CD8-positive, alpha-beta memory T cell (primary cell): ENCODE measurements at regions not wholly inside any gene's neighbourhood (a gene's known extent, or its start where the extent isn't known, plus 50 kb on each side); places are given as distances from the start of the nearest gene placed in this dataset.
"Not testable (repeated sequence)": the region's sequence is repeated elsewhere in the genome, so short reads cannot be mapped to it uniquely, and the experiment has no call there.

Experiments
- CTCF ChIA-PET: fragments of 350-600 bp; sonication (Branson Sonifier 250); formaldehyde crosslinking; loops from one replicate; lab custom pipeline; 2021; ENCODE audit warnings: antibody characterized with exemption; lab: Charles Lee
- POLR2A ChIA-PET: fragments of 350-600 bp; sonication (Branson Sonifier 250); formaldehyde crosslinking; loops from one replicate; lab custom pipeline; 2021; ENCODE audit warnings: antibody characterized with exemption; lab: Charles Lee
- DNase-seq, 5 donors: peaks; one replicate each; pipeline versions ENCODE4 v3.0.0 to v3.0.0-alpha.2; 2020 to 2022; ENCODE audit warnings: mixed read lengths in 1 of 5
- H3K27ac ChIP-seq: one replicate; pipeline ENCODE4 v1.7.0; 2013; ENCODE audit warnings: low read depth, mild to moderate bottlenecking, low read length, moderate library complexity
- H3K27me3 ChIP-seq: 2 replicates; pipeline ENCODE4 v1.7.0; 2013; ENCODE audit warnings: low read length, mild to moderate bottlenecking; ENCODE audit not compliant: insufficient read depth, poor library complexity, severe bottlenecking
- H3K36me3 ChIP-seq: 2 replicates; pipeline ENCODE4 v1.7.0; 2013; ENCODE audit warnings: mild to moderate bottlenecking, low read length, moderate library complexity; ENCODE audit not compliant: insufficient read depth
- H3K4me1 ChIP-seq: 2 replicates; pipeline ENCODE4 v1.7.0; 2013; ENCODE audit warnings: mild to moderate bottlenecking, low read length, moderate library complexity; ENCODE audit not compliant: insufficient read depth
- H3K4me3 ChIP-seq: 2 replicates; pipeline ENCODE4 v1.7.0; 2013; ENCODE audit warnings: mild to moderate bottlenecking, low read length
- H3K9me3 ChIP-seq: 2 replicates; pipeline ENCODE4 v1.7.0; 2013; ENCODE audit warnings: mild to moderate bottlenecking, low read length
- H3K27ac Mint-ChIP-seq, 8 donors: one replicate each; pipeline ENCODE4 v1.8.0; 2020 to 2021; ENCODE audit warnings: mixed read lengths in 8 of 8, mild to moderate bottlenecking in 6 of 8, inconsistent platforms in 3 of 8, moderate library complexity in 3 of 8
- H3K27me3 Mint-ChIP-seq, 2 donors: one replicate each; pipeline ENCODE4 v1.8.0; 2020 to 2021; ENCODE audit warnings: mixed read lengths in 2 of 2, mild to moderate bottlenecking in 1 of 2, moderate library complexity in 1 of 2
- H3K36me3 Mint-ChIP-seq, 3 donors: one replicate each; pipeline ENCODE4 v1.8.0; 2020 to 2021; ENCODE audit warnings: mixed read lengths in 3 of 3, inconsistent platforms in 1 of 3, mild to moderate bottlenecking in 1 of 3
- H3K4me1 Mint-ChIP-seq, 3 donors: one replicate each; pipeline ENCODE4 v1.8.0; 2020 to 2021; ENCODE audit warnings: mixed read lengths in 3 of 3, inconsistent platforms in 1 of 3, mild to moderate bottlenecking in 1 of 3
- H3K4me3 Mint-ChIP-seq, 7 donors: one replicate each; pipeline ENCODE4 v1.8.0; 2020 to 2021; ENCODE audit warnings: mixed read lengths in 7 of 7, mild to moderate bottlenecking in 6 of 7, moderate library complexity in 4 of 7, inconsistent platforms in 2 of 7
- H3K9me3 Mint-ChIP-seq, 5 donors: one replicate each; pipeline ENCODE4 v1.8.0; 2020 to 2022; ENCODE audit warnings: mixed read lengths in 5 of 5, mild to moderate bottlenecking in 3 of 5, moderate library complexity in 2 of 5, inconsistent platforms in 1 of 5

DNA sequence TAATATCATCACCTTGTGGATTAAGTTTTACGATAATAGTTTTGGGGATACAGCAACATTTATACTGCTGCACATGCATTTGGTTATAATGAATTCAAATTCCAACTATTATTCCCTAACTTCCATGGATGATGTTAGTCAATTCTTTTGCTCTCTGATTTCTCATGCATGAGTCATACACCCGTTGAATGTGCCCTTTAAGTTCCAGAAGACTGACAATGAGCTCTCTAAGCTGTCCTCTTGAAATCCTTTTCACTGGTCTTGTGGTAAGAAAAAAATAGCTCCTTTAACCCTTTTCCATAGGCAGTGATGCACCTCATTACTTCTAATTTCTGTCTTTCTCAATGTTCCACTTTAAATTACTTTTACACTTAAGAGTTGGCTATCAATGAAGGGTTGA lies 1095.2 kb upstream of the POU3F4 start:
- H3K27me3 Mint-ChIP-seq: peaks cover 0 to 5% of the 10 kb centered on the region in 2 donors
- no peaks in the 10 kb centered on the region for H3K4me1 Mint-ChIP-seq
- Histone ChIP-seq H3K4me1 (no peaks in the 10 kb centered on the region), H3K27me3 (no peaks in the 10 kb centered on the region), H3K9me3 (no peaks in the 10 kb centered on the region), H3K4me3 (no peak overlapping the region), H3K27ac (no peak overlapping the region), H3K36me3 (no peaks in the 10 kb centered on the region)
- DNase-seq: no peak
- H3K9me3 Mint-ChIP-seq: peaks cover 0 to 2% (median 0%) of the 10 kb centered on the region in 5 donors
- no peak overlapping the region for H3K4me3 Mint-ChIP-seq
- CTCF ChIA-PET: no interaction called here
- POLR2A ChIA-PET: interaction anchor here (0.5 kb wide), 1 partner anchor 1163 kb away, joined by 4 read pairs; no protein-coding TSS in a partner anchor
- H3K36me3 Mint-ChIP-seq: no peaks in the 10 kb centered on the region
- no peak overlapping the region for H3K27ac Mint-ChIP-seq

DNA sequence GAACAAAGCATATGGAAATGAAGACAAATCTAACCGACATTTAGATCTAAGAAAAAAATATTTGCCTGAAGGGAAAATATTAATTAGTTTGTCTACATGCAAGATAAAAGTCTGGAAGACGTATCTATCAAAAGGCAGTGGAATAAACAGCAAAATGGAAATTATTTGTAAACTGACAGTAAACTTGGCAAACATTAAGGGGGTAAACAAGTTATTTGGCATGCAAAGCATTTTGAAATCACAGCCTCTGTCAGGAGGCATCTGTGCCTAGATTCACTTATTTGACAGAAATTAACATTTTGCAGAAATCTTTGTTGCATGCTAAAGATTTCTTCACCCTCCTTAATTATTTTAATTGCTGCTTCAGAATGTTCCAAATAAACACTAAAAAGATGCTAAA lies 1065.8 kb upstream of the POU3F4 start:
- H3K27me3 Mint-ChIP-seq: peaks cover 0 to 4% of the 10 kb centered on the region in 2 donors
- no peak overlapping the region for H3K4me3 Mint-ChIP-seq
- H3K9me3 Mint-ChIP-seq: no peaks in the 10 kb centered on the region
- H3K9me3 ChIP-seq: no peaks in the 10 kb centered on the region
- no peak overlapping the region for H3K4me3 ChIP-seq
- ChIA-PET POLR2A (no interaction called here), CTCF (no interaction called here)
- no peak overlapping the region for H3K27ac Mint-ChIP-seq
- no peaks in the 10 kb centered on the region for H3K27me3 ChIP-seq
- no peaks in the 10 kb centered on the region for H3K4me1 ChIP-seq
- H3K27ac ChIP-seq: no peak overlapping the region
- DNase-seq: no peak
- no peaks in the 10 kb centered on the region for H3K4me1 Mint-ChIP-seq
- no peaks in the 10 kb centered on the region for H3K36me3 ChIP-seq
- H3K36me3 Mint-ChIP-seq: no peaks in the 10 kb centered on the region

DNA sequence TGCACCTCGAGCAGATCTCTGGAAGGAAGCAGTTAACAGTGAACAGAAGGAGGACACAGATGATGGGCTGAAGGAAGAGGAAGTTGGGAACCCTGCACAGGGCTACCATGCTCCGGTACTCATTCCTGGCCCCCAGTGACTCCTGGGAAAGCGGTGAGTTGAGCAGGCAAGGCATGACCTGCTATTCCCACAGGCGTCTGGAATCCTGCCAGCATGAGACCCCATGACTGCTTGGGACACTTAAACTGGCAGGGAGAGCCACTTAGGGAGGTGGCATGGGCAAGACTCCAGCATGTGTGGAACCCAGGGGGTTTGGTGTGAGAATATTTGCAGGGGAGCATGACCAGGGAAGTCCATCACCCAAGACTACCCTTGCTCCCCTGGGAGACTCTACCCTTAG lies 1056.4 kb upstream of the POU3F4 start:
- Mint-ChIP-seq H3K27me3 (no peaks in the 10 kb centered on the region), H3K4me3 (no peak overlapping the region), H3K27ac (no peak overlapping the region), H3K36me3 (no peaks in the 10 kb centered on the region), H3K9me3 (peaks cover 0 to 7% (median 0%) of the 10 kb centered on the region in 5 donors), H3K4me1 (no peaks in the 10 kb centered on the region)
- no peak for DNase-seq
- H3K4me1 ChIP-seq: no peaks in the 10 kb centered on the region
- CTCF ChIA-PET: no interaction called here
- H3K27ac ChIP-seq: no peak overlapping the region
- no peak overlapping the region for H3K4me3 ChIP-seq
- no peaks in the 10 kb centered on the region for H3K9me3 ChIP-seq
- no peaks in the 10 kb centered on the region for H3K36me3 ChIP-seq
- H3K27me3 ChIP-seq: no peaks in the 10 kb centered on the region
- POLR2A ChIA-PET: no interaction called here

DNA sequence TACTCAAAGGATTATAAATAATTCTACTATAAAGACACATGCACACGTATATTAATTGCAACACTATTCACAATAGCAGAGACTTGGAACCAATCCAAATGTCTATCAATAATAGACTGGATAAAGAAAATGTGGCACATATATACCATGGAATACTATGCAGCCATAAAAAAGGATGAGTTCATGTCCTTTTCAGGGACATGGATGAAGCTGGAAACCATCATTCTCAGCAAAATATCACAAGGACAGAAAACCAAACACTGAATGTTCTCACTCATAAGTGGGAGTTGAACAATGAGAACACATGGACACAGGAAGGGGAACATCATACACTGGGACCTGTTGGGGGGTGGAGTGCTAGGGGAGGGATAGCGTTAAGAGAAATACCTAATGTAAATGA lies 1052.2 kb upstream of the POU3F4 start:
- H3K27me3 ChIP-seq, H3K27ac Mint-ChIP-seq, H3K36me3 Mint-ChIP-seq, H3K4me3 ChIP-seq, H3K9me3 Mint-ChIP-seq, H3K27ac ChIP-seq, H3K4me1 ChIP-seq, H3K4me3 Mint-ChIP-seq, CTCF ChIA-PET, POLR2A ChIA-PET, H3K36me3 ChIP-seq, H3K27me3 Mint-ChIP-seq, H3K4me1 Mint-ChIP-seq, H3K9me3 ChIP-seq, DNase-seq: not testable (repeated sequence)

DNA sequence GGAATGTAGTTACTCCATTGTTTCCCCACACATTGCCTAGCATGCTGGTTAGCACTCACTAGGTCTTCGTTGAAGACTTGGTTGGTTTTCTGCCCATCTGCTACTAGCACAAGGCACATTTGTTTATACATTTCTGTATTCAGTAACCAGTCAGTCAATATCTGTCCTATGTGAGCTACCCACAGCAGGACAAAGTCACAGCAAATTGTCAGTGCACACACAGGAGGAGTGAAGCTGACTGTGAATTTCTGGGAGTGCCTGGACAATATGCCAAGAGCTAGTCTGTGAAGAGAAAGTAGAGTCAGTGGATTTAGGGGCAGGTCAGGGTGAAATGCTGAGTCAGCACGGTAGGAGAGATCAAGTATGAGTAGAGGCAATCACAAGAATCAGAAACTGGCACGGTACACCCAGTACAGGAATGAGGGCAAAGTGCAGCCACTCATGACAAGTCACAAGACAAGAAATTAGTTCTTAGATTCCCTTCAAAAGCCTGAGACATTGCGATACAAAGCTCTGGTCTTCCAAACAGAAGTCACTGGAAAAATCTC lies 1049.8 kb upstream of the POU3F4 start:
- Histone ChIP-seq H3K27ac (no peak overlapping the region), H3K36me3 (no peaks in the 10 kb centered on the region), H3K27me3 (no peaks in the 10 kb centered on the region), H3K9me3 (no peaks in the 10 kb centered on the region), H3K4me3 (no peak overlapping the region), H3K4me1 (no peaks in the 10 kb centered on the region)
- Mint-ChIP-seq H3K27me3 (no peaks in the 10 kb centered on the region), H3K4me3 (no peak overlapping the region), H3K36me3 (no peaks in the 10 kb centered on the region), H3K9me3 (peaks cover 0 to 7% (median 0%) of the 10 kb centered on the region in 5 donors), H3K27ac (no peak overlapping the region), H3K4me1 (no peaks in the 10 kb centered on the region)
- ChIA-PET POLR2A (no interaction called here), CTCF (no interaction called here)
- no peak for DNase-seq

DNA sequence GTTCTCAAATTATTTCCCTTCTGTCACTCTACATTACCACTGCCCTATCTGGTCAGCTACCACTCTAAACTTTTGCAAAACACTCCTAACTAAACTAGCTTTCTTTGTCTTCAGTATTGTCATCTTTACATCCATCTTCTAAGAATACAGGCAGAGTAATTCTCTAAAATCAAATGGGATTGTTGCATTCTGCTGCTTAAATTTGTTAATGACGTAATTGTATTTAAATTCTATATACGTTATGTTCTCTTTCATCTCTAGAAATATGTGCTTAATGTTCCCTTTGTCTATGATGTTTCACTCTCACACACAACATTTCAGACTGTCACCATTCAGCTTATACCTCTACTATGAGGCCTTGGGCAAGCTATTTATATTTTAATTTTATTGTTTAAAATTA lies 1041.1 kb upstream of the POU3F4 start:
- POLR2A ChIA-PET: no interaction called here

More for the DNA sequence above, 1041.1 kb upstream of the POU3F4 start:
- no peak overlapping the region for H3K4me3 Mint-ChIP-seq
- Histone ChIP-seq H3K4me3 (no peak overlapping the region), H3K27ac (no peak overlapping the region), H3K27me3 (no peaks in the 10 kb centered on the region), H3K36me3 (no peaks in the 10 kb centered on the region), H3K9me3 (no peaks in the 10 kb centered on the region), H3K4me1 (no peaks in the 10 kb centered on the region)
- CTCF ChIA-PET: no interaction called here
- H3K4me1 Mint-ChIP-seq: no peaks in the 10 kb centered on the region
- no peaks in the 10 kb centered on the region for H3K36me3 Mint-ChIP-seq
- H3K27me3 Mint-ChIP-seq: peaks cover 0 to 1% of the 10 kb centered on the region in 2 donors
- no peak for DNase-seq
- no peaks in the 10 kb centered on the region for H3K9me3 Mint-ChIP-seq
- no peak overlapping the region for H3K27ac Mint-ChIP-seq
